Esophagus muscularis mucosa (tissue), 4 donors: ENCODE measurements at regions not wholly inside any gene's neighbourhood (a gene's known extent, or its start where the extent isn't known, plus 50 kb on each side); places are given as distances from the start of the nearest gene placed in this dataset.

ENCODE experiments used
- DNase-seq: peaks from one replicate; pipeline ENCODE4 v3.0.0-alpha.2; 2017; ENCODE audit errors: extremely low spot score
- H3K27ac ChIP-seq, 4 donors: fragments of 200-600 bp; sonication (generic); replicated peaks in 1 of 4; 1 replicate in 3 of 4; 2 replicates in 1 of 4; pipeline ENCODE4 v1.5.1; 2016 to 2019; ENCODE audit warnings: mild to moderate bottlenecking in 1 of 4
- H3K27me3 ChIP-seq, 4 donors: fragments of 200-600 bp; sonication (generic); one replicate each; pipeline versions ENCODE4 v1.5.1 to v1.6.0; 2016 to 2019
- H3K36me3 ChIP-seq, 4 donors: fragments of 200-600 bp; sonication (generic); one replicate each; pipeline ENCODE4 v1.5.1; 2016 to 2019
- H3K4me1 ChIP-seq, 4 donors: fragments of 200-600 bp; sonication (generic); one replicate each; pipeline ENCODE4 v1.5.1; 2016 to 2019
- H3K4me3 ChIP-seq, 4 donors: fragments of 200-600 bp; sonication (generic); 1 replicate in 2 of 4; 2 replicates in 2 of 4; pipeline ENCODE4 v1.5.1; 2016 to 2019; ENCODE audit warnings: mild to moderate bottlenecking in 4 of 4, moderate library complexity in 1 of 4
- H3K9me3 ChIP-seq, 4 donors: fragments of 200-600 bp; sonication (generic); 1 replicate in 3 of 4; 2 replicates in 1 of 4; pipeline ENCODE4 v1.5.1; 2016 to 2019
- CTCF ChIP-seq, 3 experiments: fragments of 200-600 bp in 2 of 3; fragments of 450-650 bp in 1 of 3; sonication (generic) in 2 of 3; IDR thresholded peaks; one replicate each; pipeline ENCODE4 v1.5.1; 2017 to 2019; ENCODE audit warnings: antibody characterized with exemption in 3 of 3, mild to moderate bottlenecking in 2 of 3, moderate library complexity in 1 of 3
- EP300 ChIP-seq: sonication (generic); formaldehyde crosslinking; IDR thresholded peaks from one replicate; pipeline ENCODE4 v1.6.1; 2017; ENCODE audit warnings: antibody characterized with exemption
- POLR2A ChIP-seq: fragments of 450-650 bp; IDR thresholded peaks from one replicate; pipeline ENCODE4 v1.6.1; 2017; ENCODE audit warnings: antibody characterized with exemption, moderate library complexity, mild to moderate bottlenecking, low read depth
- POLR2AphosphoS5 ChIP-seq, 2 donors: sonication (generic); formaldehyde crosslinking; IDR thresholded peaks; one replicate each; pipeline ENCODE4 v1.6.1; 2017; ENCODE audit warnings: antibody characterized with exemption in 2 of 2
- WGBS: methylation state at CpG from one replicate; pipeline ENCODE4 v1.1.5; 2018; 5-methylcytosine and 5-hydroxymethylcytosine counted together
- intact Hi-C: fragments of 100-400 bp; cut with DNase I; formaldehyde crosslinking; loops from one replicate; pipeline ENCODE4 v1.15.1; 2023

- H3K27me3 ChIP-seq = no peaks in the 10 kb centered on the region
- no peaks in the 10 kb centered on the region for H3K9me3 ChIP-seq
- TF ChIP-seq POLR2A = no peak
- no peak for TF ChIP-seq POLR2AphosphoS5 (IDR thresholded peaks at IDR 0.05)
- TF ChIP-seq EP300 = no peak
- TF ChIP-seq CTCF (IDR thresholded peaks at IDR 0.05) = no peak
- no peak overlapping the region for H3K27ac ChIP-seq
- H3K4me1 ChIP-seq = peaks cover 0 to 13% (median 9%) of the 10 kb centered on the region in 4 donors
- WGBS = 86% methylated on average over 2 of the region's 2 CpGs
- H3K4me3 ChIP-seq = no peak overlapping the region
- no peak for DNase-seq
- H3K36me3 ChIP-seq = no peaks in the 10 kb centered on the region
- intact Hi-C loops = no loop called here
These were observed 187.9 kb downstream of the ZNF365 start for GRCh38 chr10:62562101-62562500.

GRCh38 chr10:62562795-62563194 is 188.6 kb downstream of the ZNF365 start:
- Histone ChIP-seq H3K36me3 (no peaks in the 10 kb centered on the region), H3K9me3 (no peaks in the 10 kb centered on the region), H3K27ac (no peak overlapping the region), H3K27me3 (no peaks in the 10 kb centered on the region), H3K4me1 (peaks cover 0 to 13% (median 9%) of the 10 kb centered on the region in 4 donors), H3K4me3 (no peak overlapping the region)
- no peak for DNase-seq
- intact Hi-C loops = no loop called here
- no peak for TF ChIP-seq POLR2A

GRCh38 chr10:62573929-62574328 is 199.8 kb downstream of the ZNF365 start:
- H3K27me3 ChIP-seq = no peaks in the 10 kb centered on the region
- no peak overlapping the region for H3K27ac ChIP-seq
- TF ChIP-seq EP300 = no peak
- no peak for TF ChIP-seq CTCF (IDR thresholded peaks at IDR 0.05)
- no peak for TF ChIP-seq POLR2AphosphoS5 (IDR thresholded peaks at IDR 0.05)
- TF ChIP-seq POLR2A = no peak
- H3K4me1 ChIP-seq = no peaks in the 10 kb centered on the region
- intact Hi-C loops = no loop called here
- H3K4me3 ChIP-seq = no peak overlapping the region
- peak; percentile 21 for DNase-seq
- no peaks in the 10 kb centered on the region for H3K9me3 ChIP-seq
- H3K36me3 ChIP-seq = no peaks in the 10 kb centered on the region
- WGBS = 100% methylated on average over 2 of the region's 3 CpGs

GRCh38 chr10:62577076-62577475 is 202.9 kb downstream of the ZNF365 start:
- TF ChIP-seq POLR2AphosphoS5 (IDR thresholded peaks at IDR 0.05) (no peak), CTCF (IDR thresholded peaks at IDR 0.05) (no peak), POLR2A (no peak), EP300 (no peak)
- H3K4me1 ChIP-seq = peaks cover 0 to 6% (median 3%) of the 10 kb centered on the region in 4 donors
- no peak overlapping the region for H3K4me3 ChIP-seq
- intact Hi-C loops = no loop called here
- peak; percentile 26 for DNase-seq
- H3K27me3 ChIP-seq = no peaks in the 10 kb centered on the region
- no peaks in the 10 kb centered on the region for H3K36me3 ChIP-seq
- no peak overlapping the region for H3K27ac ChIP-seq
- 88% methylated on average over 4 of the region's 4 CpGs for WGBS
- H3K9me3 ChIP-seq = no peaks in the 10 kb centered on the region

GRCh38 chr10:62577666-62578291 is 203.6 kb downstream of the ZNF365 start:
- no peak for TF ChIP-seq CTCF (IDR thresholded peaks at IDR 0.05)
- TF ChIP-seq POLR2AphosphoS5 (IDR thresholded peaks at IDR 0.05) = no peak
- no peak for TF ChIP-seq POLR2A
- TF ChIP-seq EP300 = no peak
- intact Hi-C loops = no loop called here
- H3K9me3 ChIP-seq = no peaks in the 10 kb centered on the region
- WGBS = 36% methylated on average over 2 of the region's 2 CpGs
- no peak overlapping the region for H3K4me3 ChIP-seq
- no peak overlapping the region for H3K27ac ChIP-seq
- no peaks in the 10 kb centered on the region for H3K36me3 ChIP-seq
- no peaks in the 10 kb centered on the region for H3K27me3 ChIP-seq
- DNase-seq = peak; percentile 29
- peaks cover 0 to 10% (median 5%) of the 10 kb centered on the region in 4 donors for H3K4me1 ChIP-seq
